ENCODE measurements at regions not wholly inside any gene's neighbourhood (a gene's known extent, or its start where the extent isn't known, plus 50 kb on each side); places are given as distances from the start of the nearest gene placed in this dataset.

GRCh38 chr10:2019803-2020202, 282.5 kb upstream of the ADARB2 start:
- TF ChIP-seq CTCF (IDR thresholded peaks at IDR 0.05) (no peak), POLR2A (IDR thresholded peaks at IDR 0.05) (no peak)
